ENCODE measurements at regions not wholly inside any gene's neighbourhood (a gene's known extent, or its start where the extent isn't known, plus 50 kb on each side); places are given as distances from the start of the nearest gene placed in this dataset.

DNA sequence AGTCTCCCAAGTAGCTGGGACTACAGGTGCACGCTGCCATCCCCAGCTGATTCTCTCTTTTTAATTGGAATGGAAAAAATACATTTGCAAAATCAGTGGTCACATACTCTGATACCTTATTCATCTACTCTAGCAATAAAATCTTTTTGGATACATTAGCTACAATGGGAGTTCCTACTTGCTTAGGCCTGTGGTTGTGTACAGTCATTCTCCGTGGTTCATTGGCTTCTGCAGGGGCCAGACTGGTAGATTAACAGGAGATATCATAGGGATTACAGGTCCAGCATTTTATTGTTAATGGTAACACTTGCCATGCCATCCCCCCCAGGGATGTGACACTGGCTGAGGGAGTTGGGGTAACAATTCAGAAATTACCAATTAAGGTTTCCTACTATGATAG is 140.0 kb downstream of the ADAMTS15 start:
- no peak for DNase-seq
- CTCF ChIA-PET = no interaction called here

DNA sequence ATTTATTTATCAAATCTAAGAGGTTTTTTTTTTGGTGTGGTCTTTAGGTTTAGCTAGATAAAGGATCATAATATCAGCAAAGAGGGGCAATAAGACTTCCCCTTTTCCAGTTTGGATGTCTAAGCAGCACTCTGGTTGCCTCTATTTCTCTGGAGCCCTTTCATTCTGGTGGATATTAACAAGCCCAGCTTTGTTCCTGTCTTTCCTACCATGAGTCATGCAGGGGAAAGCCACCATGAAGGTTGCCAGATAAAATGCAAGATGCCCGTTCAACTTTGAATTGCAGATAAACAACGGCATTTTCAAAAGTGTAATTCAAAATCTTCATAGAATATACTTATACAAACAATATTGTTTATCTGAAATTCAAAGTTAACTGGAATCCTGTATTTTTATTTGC is 143.6 kb downstream of the ADAMTS15 start:
- no peaks in the 10 kb centered on the region for H3K9me3 Mint-ChIP-seq
- Histone ChIP-seq H3K27me3 (replicated peaks in 1 of 2; ENCODE audit: control insufficient read depth in 2 of 2, extremely low read depth in 1 of 2, insufficient read depth in 2 of 2, low read length in 1 of 2) (no peaks in the 10 kb centered on the region), H3K36me3 (ENCODE audit: control insufficient read depth in 2 of 2, extremely low read depth in 1 of 2, insufficient read depth in 1 of 2, low read length in 1 of 2) (no peaks in the 10 kb centered on the region), H3K4me1 (ENCODE audit: control insufficient read depth in 1 of 2, extremely low read depth in 1 of 2, insufficient read depth in 2 of 2, low read length in 2 of 2) (no peaks in the 10 kb centered on the region), H3K27ac (ENCODE audit: low read length) (no peak overlapping the region), H3K4me3 (ENCODE audit: control insufficient read depth in 1 of 2, extremely low read depth in 1 of 2, low read length in 1 of 2) (no peak overlapping the region), H3K9me3 (no peaks in the 10 kb centered on the region)
- H3K4me1 Mint-ChIP-seq = no peaks in the 10 kb centered on the region
- H3K27me3 Mint-ChIP-seq = peaks cover 4 to 6% of the 10 kb centered on the region in 2 donors
- H3K4me3 Mint-ChIP-seq = no peak overlapping the region
- ChIA-PET POLR2A (no interaction called here), CTCF (no interaction called here)
- WGBS (ENCODE audit: insufficient coverage) = no CpG with 5 or more reads among the region's 2 CpGs
- no peak overlapping the region for H3K27ac Mint-ChIP-seq
- DNase-seq (no peak), ATAC-seq (replicated peaks in 1 of 4) (no peak)
- H3K36me3 Mint-ChIP-seq = no peaks in the 10 kb centered on the region

More for the DNA sequence above, 140.0 kb downstream of the ADAMTS15 start:
- Histone ChIP-seq H3K36me3 (ENCODE audit: control insufficient read depth in 2 of 2, extremely low read depth in 1 of 2, insufficient read depth in 1 of 2, low read length in 1 of 2) (no peaks in the 10 kb centered on the region), H3K9me3 (no peaks in the 10 kb centered on the region), H3K27me3 (replicated peaks in 1 of 2; ENCODE audit: control insufficient read depth in 2 of 2, extremely low read depth in 1 of 2, insufficient read depth in 2 of 2, low read length in 1 of 2) (peaks cover 0 to 2% of the 10 kb centered on the region in 2 experiments), H3K4me1 (ENCODE audit: control insufficient read depth in 1 of 2, extremely low read depth in 1 of 2, insufficient read depth in 2 of 2, low read length in 2 of 2) (no peaks in the 10 kb centered on the region), H3K27ac (ENCODE audit: low read length) (no peak overlapping the region), H3K4me3 (ENCODE audit: control insufficient read depth in 1 of 2, extremely low read depth in 1 of 2, low read length in 1 of 2) (no peak overlapping the region)
- no peak overlapping the region for H3K27ac Mint-ChIP-seq
- no peak overlapping the region for H3K4me3 Mint-ChIP-seq
- no peaks in the 10 kb centered on the region for H3K9me3 Mint-ChIP-seq
- H3K4me1 Mint-ChIP-seq = no peaks in the 10 kb centered on the region
- no peaks in the 10 kb centered on the region for H3K36me3 Mint-ChIP-seq
- no peak for ATAC-seq (replicated peaks in 1 of 4)
- WGBS (ENCODE audit: insufficient coverage) = no CpG with 5 or more reads among the region's 2 CpGs
- POLR2A ChIA-PET = no interaction called here
- peaks cover 4 to 6% of the 10 kb centered on the region in 2 donors for H3K27me3 Mint-ChIP-seq

DNA sequence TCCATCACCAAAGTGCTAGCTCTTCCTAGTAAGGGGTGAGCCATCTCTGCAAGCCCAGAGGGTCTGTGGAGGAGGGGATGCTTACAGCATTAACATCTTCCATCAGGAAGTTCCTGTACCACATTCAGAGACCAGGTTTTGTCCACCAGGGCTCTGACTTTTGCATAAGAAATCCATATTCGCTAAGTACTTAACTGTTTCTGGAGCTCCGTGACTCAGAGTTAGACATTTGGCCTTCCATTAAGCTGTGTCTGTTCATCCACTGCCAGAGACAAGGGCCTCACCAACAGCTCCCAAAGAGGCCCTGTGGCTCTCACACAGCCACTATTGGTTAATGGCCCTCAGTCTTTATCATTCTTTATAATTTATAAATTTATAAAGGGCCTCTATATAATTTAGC is 144.6 kb downstream of the ADAMTS15 start:
- Histone ChIP-seq H3K4me1 (ENCODE audit: control insufficient read depth in 1 of 2, extremely low read depth in 1 of 2, insufficient read depth in 2 of 2, low read length in 2 of 2) (no peaks in the 10 kb centered on the region), H3K9me3 (no peaks in the 10 kb centered on the region), H3K4me3 (ENCODE audit: control insufficient read depth in 1 of 2, extremely low read depth in 1 of 2, low read length in 1 of 2) (no peak overlapping the region), H3K36me3 (ENCODE audit: control insufficient read depth in 2 of 2, extremely low read depth in 1 of 2, insufficient read depth in 1 of 2, low read length in 1 of 2) (no peaks in the 10 kb centered on the region), H3K27me3 (replicated peaks in 1 of 2; ENCODE audit: control insufficient read depth in 2 of 2, extremely low read depth in 1 of 2, insufficient read depth in 2 of 2, low read length in 1 of 2) (no peaks in the 10 kb centered on the region), H3K27ac (ENCODE audit: low read length) (no peak overlapping the region)
- Mint-ChIP-seq H3K27ac (no peak overlapping the region), H3K4me1 (no peaks in the 10 kb centered on the region), H3K36me3 (no peaks in the 10 kb centered on the region), H3K4me3 (no peak overlapping the region), H3K9me3 (no peaks in the 10 kb centered on the region), H3K27me3 (peaks cover 4 to 6% of the 10 kb centered on the region in 2 donors)
- ChIA-PET POLR2A (no interaction called here), CTCF (no interaction called here)
- ATAC-seq (replicated peaks in 1 of 4) (no peak), DNase-seq (no peak)
- WGBS (ENCODE audit: insufficient coverage) = 83% methylated on average over 1 of the region's 2 CpGs

DNA sequence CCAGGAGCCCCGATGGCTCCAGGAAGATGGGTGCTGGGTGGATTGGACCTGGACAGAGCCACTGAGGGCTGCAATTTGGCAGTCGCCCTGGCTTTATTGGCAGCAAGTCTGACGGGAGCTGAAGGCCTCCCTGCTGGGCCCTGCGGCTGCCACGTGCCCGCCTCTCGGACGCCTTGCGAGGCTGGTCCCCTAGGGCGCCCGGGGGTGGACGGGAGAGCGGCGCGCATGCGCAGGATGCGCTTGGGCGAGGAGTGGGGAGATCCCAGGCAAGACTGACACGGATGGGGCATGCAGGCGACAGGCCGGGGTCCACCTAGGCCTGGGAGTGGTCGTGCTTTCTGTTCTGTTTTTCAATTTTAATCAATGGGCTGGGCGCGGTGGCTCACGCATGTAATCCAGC is 150.0 kb downstream of the ADAMTS15 start:
- CTCF ChIA-PET = no interaction called here
- POLR2A ChIA-PET = no interaction called here
- H3K4me3 ChIP-seq (ENCODE audit: control insufficient read depth in 1 of 2, extremely low read depth in 1 of 2, low read length in 1 of 2) = no peak overlapping the region
- H3K9me3 ChIP-seq = no peaks in the 10 kb centered on the region
- H3K4me3 Mint-ChIP-seq = no peak overlapping the region
- no peak for DNase-seq
- peaks cover 0 to 3% of the 10 kb centered on the region in 2 experiments for H3K27me3 ChIP-seq (replicated peaks in 1 of 2; ENCODE audit: control insufficient read depth in 2 of 2, extremely low read depth in 1 of 2, insufficient read depth in 2 of 2, low read length in 1 of 2)
- no peaks in the 10 kb centered on the region for H3K36me3 Mint-ChIP-seq
- no peaks in the 10 kb centered on the region for H3K4me1 ChIP-seq (ENCODE audit: control insufficient read depth in 1 of 2, extremely low read depth in 1 of 2, insufficient read depth in 2 of 2, low read length in 2 of 2)
- no peaks in the 10 kb centered on the region for H3K27me3 Mint-ChIP-seq
- H3K9me3 Mint-ChIP-seq = no peaks in the 10 kb centered on the region
- WGBS (ENCODE audit: insufficient coverage) = 92% methylated on average over 21 of the region's 25 CpGs
- no peak overlapping the region for H3K27ac Mint-ChIP-seq
- no peak overlapping the region for H3K27ac ChIP-seq (ENCODE audit: low read length)
- H3K36me3 ChIP-seq (ENCODE audit: control insufficient read depth in 2 of 2, extremely low read depth in 1 of 2, insufficient read depth in 1 of 2, low read length in 1 of 2) = no peaks in the 10 kb centered on the region
- ATAC-seq (replicated peaks in 1 of 4) = no peak
- no peaks in the 10 kb centered on the region for H3K4me1 Mint-ChIP-seq

DNA sequence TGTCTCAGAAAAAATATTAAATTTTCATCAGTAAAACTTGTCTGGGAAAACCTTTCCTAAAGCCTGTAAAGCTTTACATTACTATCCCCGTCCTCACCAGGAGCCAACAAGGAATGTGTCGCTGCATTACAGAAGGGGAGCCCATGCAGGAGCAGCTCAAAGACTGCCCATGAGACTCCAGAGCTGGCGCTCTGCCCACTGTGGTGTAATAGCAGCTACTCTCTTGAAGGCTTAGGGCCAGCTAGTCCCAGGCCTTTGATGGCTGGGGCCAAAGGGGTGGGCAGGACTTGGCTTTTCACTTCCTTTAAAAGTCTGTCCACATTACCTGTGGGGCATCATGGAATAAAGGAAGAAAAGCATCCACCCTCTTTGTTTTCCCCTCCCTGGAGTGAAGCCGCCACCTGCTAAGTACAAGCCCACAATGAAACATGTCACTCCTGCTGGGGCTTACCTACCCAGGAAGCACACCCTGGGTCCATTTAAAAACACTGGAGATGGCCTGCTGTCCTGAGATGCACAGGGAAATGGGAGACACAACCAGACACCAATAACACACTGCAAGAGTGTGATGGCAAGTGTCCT is 150.7 kb downstream of the ADAMTS15 start:
- Mint-ChIP-seq H3K4me1 (no peaks in the 10 kb centered on the region), H3K9me3 (no peaks in the 10 kb centered on the region), H3K27ac (no peak overlapping the region), H3K36me3 (no peaks in the 10 kb centered on the region), H3K4me3 (no peak overlapping the region), H3K27me3 (no peaks in the 10 kb centered on the region)
- POLR2A ChIA-PET = no interaction called here
- Histone ChIP-seq H3K36me3 (ENCODE audit: control insufficient read depth in 2 of 2, extremely low read depth in 1 of 2, insufficient read depth in 1 of 2, low read length in 1 of 2) (no peaks in the 10 kb centered on the region), H3K9me3 (no peaks in the 10 kb centered on the region), H3K27me3 (replicated peaks in 1 of 2; ENCODE audit: control insufficient read depth in 2 of 2, extremely low read depth in 1 of 2, insufficient read depth in 2 of 2, low read length in 1 of 2) (peaks cover 0 to 3% of the 10 kb centered on the region in 2 experiments), H3K4me1 (ENCODE audit: control insufficient read depth in 1 of 2, extremely low read depth in 1 of 2, insufficient read depth in 2 of 2, low read length in 2 of 2) (no peaks in the 10 kb centered on the region), H3K27ac (ENCODE audit: low read length) (no peak overlapping the region), H3K4me3 (ENCODE audit: control insufficient read depth in 1 of 2, extremely low read depth in 1 of 2, low read length in 1 of 2) (no peak overlapping the region)
- CTCF ChIA-PET = no interaction called here
- ATAC-seq (replicated peaks in 1 of 4) = no peak
- no CpG with 5 or more reads among the region's 4 CpGs for WGBS (ENCODE audit: insufficient coverage)
- DNase-seq = no peak

DNA sequence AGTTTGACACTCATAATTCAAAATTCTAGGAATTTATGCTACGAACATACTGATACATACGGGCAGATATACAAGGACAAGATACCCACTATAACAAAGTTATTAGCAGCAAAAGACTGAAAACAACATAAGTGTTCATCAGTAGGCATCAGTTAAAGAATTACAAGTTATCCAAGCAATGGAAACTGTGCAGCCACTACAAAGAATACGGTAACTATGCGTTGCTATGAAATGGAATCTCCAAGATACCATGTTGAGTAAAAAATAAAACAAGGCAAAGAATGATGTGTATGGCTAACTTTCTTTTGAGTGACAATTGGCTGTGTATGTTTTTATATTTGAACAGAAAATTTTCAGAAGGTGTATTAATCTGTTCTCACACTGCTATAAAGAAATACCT is 151.7 kb downstream of the ADAMTS15 start:
- H3K4me3 ChIP-seq (ENCODE audit: control insufficient read depth in 1 of 2, extremely low read depth in 1 of 2, low read length in 1 of 2) = no peak overlapping the region
- Mint-ChIP-seq H3K4me1 (no peaks in the 10 kb centered on the region), H3K4me3 (no peak overlapping the region), H3K36me3 (no peaks in the 10 kb centered on the region), H3K27me3 (no peaks in the 10 kb centered on the region), H3K27ac (no peak overlapping the region), H3K9me3 (no peaks in the 10 kb centered on the region)
- ChIA-PET CTCF (no interaction called here), POLR2A (no interaction called here)
- H3K27ac ChIP-seq (ENCODE audit: low read length) = no peak overlapping the region
- ATAC-seq (replicated peaks in 1 of 4) = no peak
- no CpG with 5 or more reads among the region's 4 CpGs for WGBS (ENCODE audit: insufficient coverage)
- no peaks in the 10 kb centered on the region for H3K4me1 ChIP-seq (ENCODE audit: control insufficient read depth in 1 of 2, extremely low read depth in 1 of 2, insufficient read depth in 2 of 2, low read length in 2 of 2)
- no peaks in the 10 kb centered on the region for H3K9me3 ChIP-seq
- no peaks in the 10 kb centered on the region for H3K36me3 ChIP-seq (ENCODE audit: control insufficient read depth in 2 of 2, extremely low read depth in 1 of 2, insufficient read depth in 1 of 2, low read length in 1 of 2)
- H3K27me3 ChIP-seq (replicated peaks in 1 of 2; ENCODE audit: control insufficient read depth in 2 of 2, extremely low read depth in 1 of 2, insufficient read depth in 2 of 2, low read length in 1 of 2) = peaks cover 0 to 3% of the 10 kb centered on the region in 2 experiments
- DNase-seq = no peak

DNA sequence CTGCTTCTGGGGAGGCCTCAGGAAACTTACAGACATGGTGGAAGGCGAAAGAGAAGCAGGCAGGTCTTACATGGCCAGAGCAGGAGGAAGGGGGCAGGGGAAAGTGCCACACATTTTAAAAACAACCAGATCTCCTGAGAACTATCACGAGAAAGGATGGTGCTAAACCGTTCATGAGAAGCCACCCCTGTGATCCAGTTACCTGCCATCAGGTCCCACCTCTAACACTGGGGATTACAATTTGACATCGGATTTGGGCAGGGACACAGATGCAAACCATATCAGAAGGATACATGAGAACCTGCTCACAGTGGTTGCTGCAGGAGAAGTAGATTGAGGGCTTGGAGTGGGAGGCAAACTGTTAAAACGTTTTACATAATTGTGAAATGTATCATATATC is 152.2 kb downstream of the ADAMTS15 start:
- WGBS (ENCODE audit: insufficient coverage) = no CpG with 5 or more reads among the region's 5 CpGs
- no peaks in the 10 kb centered on the region for H3K36me3 ChIP-seq (ENCODE audit: control insufficient read depth in 2 of 2, extremely low read depth in 1 of 2, insufficient read depth in 1 of 2, low read length in 1 of 2)
- POLR2A ChIA-PET = no interaction called here
- no peak overlapping the region for H3K4me3 ChIP-seq (ENCODE audit: control insufficient read depth in 1 of 2, extremely low read depth in 1 of 2, low read length in 1 of 2)
- H3K4me3 Mint-ChIP-seq = no peak overlapping the region
- DNase-seq (no peak), ATAC-seq (replicated peaks in 1 of 4) (no peak)
- CTCF ChIA-PET = no interaction called here
- no peaks in the 10 kb centered on the region for H3K4me1 Mint-ChIP-seq
- no peak overlapping the region for H3K27ac ChIP-seq (ENCODE audit: low read length)
- no peaks in the 10 kb centered on the region for H3K9me3 Mint-ChIP-seq
- no peaks in the 10 kb centered on the region for H3K27me3 Mint-ChIP-seq
- H3K4me1 ChIP-seq (ENCODE audit: control insufficient read depth in 1 of 2, extremely low read depth in 1 of 2, insufficient read depth in 2 of 2, low read length in 2 of 2) = no peaks in the 10 kb centered on the region
- peaks cover 0 to 3% of the 10 kb centered on the region in 2 experiments for H3K27me3 ChIP-seq (replicated peaks in 1 of 2; ENCODE audit: control insufficient read depth in 2 of 2, extremely low read depth in 1 of 2, insufficient read depth in 2 of 2, low read length in 1 of 2)
- H3K36me3 Mint-ChIP-seq = no peaks in the 10 kb centered on the region
- H3K9me3 ChIP-seq = no peaks in the 10 kb centered on the region
- no peak overlapping the region for H3K27ac Mint-ChIP-seq
